K562 (cell line): ENCODE measurements at regions not wholly inside any gene's neighbourhood (a gene's known extent, or its start where the extent isn't known, plus 50 kb on each side); places are given as distances from the start of the nearest gene placed in this dataset.

ENCODE experiments used
- ASH1L ChIP-seq: fragments of 450-650 bp; IDR thresholded peaks from 2 replicates; pipeline ENCODE4 v1.6.1; 2018; ENCODE audit warnings: borderline replicate concordance, mild to moderate bottlenecking, low read depth; ENCODE audit not compliant: partially characterized antibody
- GTF2F1 ChIP-seq: IDR thresholded peaks from 2 replicates; pipeline ENCODE4 v1.6.1; 2011; ENCODE audit warnings: low read depth, low read length, improper control_type of control experiment
- PHF8 ChIP-seq: fragments of 200-600 bp; sonication (generic); IDR thresholded peaks from 2 replicates; pipeline ENCODE4 v1.6.1; 2012; ENCODE audit warnings: mixed run types, mild to moderate bottlenecking, inconsistent platforms, low read length, moderate library complexity, borderline replicate concordance
- POLR2AphosphoS2 ChIP-seq: IDR thresholded peaks from 2 replicates; pipeline ENCODE4 v1.6.1; 2012; ENCODE audit warnings: low read length, improper control_type of control experiment
- TF ChIP-seq, protein P1 (sequence below): IDR thresholded peaks from 3 replicates; pipeline ENCODE4 v1.6.1; 2011; ENCODE audit warnings: borderline replicate concordance, mild to moderate bottlenecking; ENCODE audit not compliant: insufficient read length, insufficient read depth
- TF ChIP-seq, protein P2 (sequence below), 3 experiments: IDR thresholded peaks in 2 of 3; conservative IDR thresholded peaks in 1 of 3; 2 replicates each; pipeline ENCODE4 v1.5.1; 2011 to 2012; ENCODE audit warnings: low read length in 3 of 3, mild to moderate bottlenecking in 3 of 3, control low read depth in 2 of 3, improper control_type of control experiment in 1 of 3, inconsistent platforms in 1 of 3, low read depth in 1 of 3, mixed read lengths in 1 of 3, moderate library complexity in 1 of 3; ENCODE audit not compliant: insufficient read depth in 2 of 3

DNA sequence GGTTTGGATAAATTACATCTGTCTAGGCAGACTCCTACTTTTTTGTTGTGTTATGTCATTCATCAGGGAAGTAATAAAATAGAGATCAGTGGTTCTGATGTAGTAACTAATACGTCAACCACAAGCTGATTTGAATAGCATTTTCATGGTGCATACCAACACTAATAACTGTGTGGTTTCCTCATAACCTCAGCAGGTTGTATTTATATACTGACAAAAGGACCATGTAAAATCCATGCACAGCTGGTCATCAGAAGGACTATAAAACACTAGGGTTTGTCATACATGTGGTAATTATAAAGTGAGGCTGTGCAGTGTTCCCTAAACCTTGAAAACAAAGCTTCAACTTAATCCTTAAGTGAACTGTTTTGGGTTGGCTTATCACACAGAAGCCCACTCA, 216.8 kb upstream of the RBMS3 start:
- TF ChIP-seq POLR2AphosphoS2: no peak
- no peak for TF ChIP-seq GTF2F1
- TF ChIP-seq PHF8: no peak
- TF ChIP-seq, protein P1, sequence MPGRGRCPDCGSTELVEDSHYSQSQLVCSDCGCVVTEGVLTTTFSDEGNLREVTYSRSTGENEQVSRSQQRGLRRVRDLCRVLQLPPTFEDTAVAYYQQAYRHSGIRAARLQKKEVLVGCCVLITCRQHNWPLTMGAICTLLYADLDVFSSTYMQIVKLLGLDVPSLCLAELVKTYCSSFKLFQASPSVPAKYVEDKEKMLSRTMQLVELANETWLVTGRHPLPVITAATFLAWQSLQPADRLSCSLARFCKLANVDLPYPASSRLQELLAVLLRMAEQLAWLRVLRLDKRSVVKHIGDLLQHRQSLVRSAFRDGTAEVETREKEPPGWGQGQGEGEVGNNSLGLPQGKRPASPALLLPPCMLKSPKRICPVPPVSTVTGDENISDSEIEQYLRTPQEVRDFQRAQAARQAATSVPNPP: no peak
- TF ChIP-seq ASH1L: no peak
- TF ChIP-seq, protein P2, sequence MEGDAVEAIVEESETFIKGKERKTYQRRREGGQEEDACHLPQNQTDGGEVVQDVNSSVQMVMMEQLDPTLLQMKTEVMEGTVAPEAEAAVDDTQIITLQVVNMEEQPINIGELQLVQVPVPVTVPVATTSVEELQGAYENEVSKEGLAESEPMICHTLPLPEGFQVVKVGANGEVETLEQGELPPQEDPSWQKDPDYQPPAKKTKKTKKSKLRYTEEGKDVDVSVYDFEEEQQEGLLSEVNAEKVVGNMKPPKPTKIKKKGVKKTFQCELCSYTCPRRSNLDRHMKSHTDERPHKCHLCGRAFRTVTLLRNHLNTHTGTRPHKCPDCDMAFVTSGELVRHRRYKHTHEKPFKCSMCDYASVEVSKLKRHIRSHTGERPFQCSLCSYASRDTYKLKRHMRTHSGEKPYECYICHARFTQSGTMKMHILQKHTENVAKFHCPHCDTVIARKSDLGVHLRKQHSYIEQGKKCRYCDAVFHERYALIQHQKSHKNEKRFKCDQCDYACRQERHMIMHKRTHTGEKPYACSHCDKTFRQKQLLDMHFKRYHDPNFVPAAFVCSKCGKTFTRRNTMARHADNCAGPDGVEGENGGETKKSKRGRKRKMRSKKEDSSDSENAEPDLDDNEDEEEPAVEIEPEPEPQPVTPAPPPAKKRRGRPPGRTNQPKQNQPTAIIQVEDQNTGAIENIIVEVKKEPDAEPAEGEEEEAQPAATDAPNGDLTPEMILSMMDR (IDR thresholded peaks at IDR 0.05 in 2 of 3, conservative IDR thresholded peaks at IDR 0.05 in 1 of 3; ENCODE audit: insufficient read depth in 2 of 3, low read depth in 1 of 3, low read length in 3 of 3): no peak
